Mesothelial cell of epicardium (in vitro differentiated cells): ENCODE measurements at regions not wholly inside any gene's neighbourhood (a gene's known extent, or its start where the extent isn't known, plus 50 kb on each side); places are given as distances from the start of the nearest gene placed in this dataset.

Experiments
- DNase-seq, 2 experiments: peaks; one replicate each; pipeline ENCODE4 v3.0.0; 2021; ENCODE audit warnings: low spot score in 2 of 2; ENCODE audit not compliant: unreplicated experiment in 2 of 2
- H3K27ac Mint-ChIP-seq: 2 replicates; pipeline ENCODE4 v1.8.0; 2021; ENCODE audit warnings: mixed read lengths
- H3K27me3 Mint-ChIP-seq: 2 replicates; pipeline ENCODE4 v1.8.0; 2021; ENCODE audit warnings: low read depth, mixed read lengths
- H3K36me3 Mint-ChIP-seq: 2 replicates; pipeline ENCODE4 v1.8.0; 2021; ENCODE audit warnings: mixed read lengths
- H3K4me1 Mint-ChIP-seq: 2 replicates; pipeline ENCODE4 v1.8.0; 2021; ENCODE audit warnings: mixed read lengths
- H3K4me3 Mint-ChIP-seq: 2 replicates; pipeline ENCODE4 v1.8.0; 2021; ENCODE audit warnings: mild to moderate bottlenecking, moderate library complexity, mixed read lengths
- H3K9me3 Mint-ChIP-seq: 2 replicates; pipeline ENCODE4 v1.8.0; 2021; ENCODE audit warnings: mixed read lengths
- TF ChIP-seq, protein P1 (sequence below): fragments of 200-600 bp; sonication (generic); IDR thresholded peaks from one replicate; pipeline ENCODE4 v1.5.0; 2021; ENCODE audit warnings: antibody characterized with exemption; ENCODE audit not compliant: unreplicated experiment

DNA sequence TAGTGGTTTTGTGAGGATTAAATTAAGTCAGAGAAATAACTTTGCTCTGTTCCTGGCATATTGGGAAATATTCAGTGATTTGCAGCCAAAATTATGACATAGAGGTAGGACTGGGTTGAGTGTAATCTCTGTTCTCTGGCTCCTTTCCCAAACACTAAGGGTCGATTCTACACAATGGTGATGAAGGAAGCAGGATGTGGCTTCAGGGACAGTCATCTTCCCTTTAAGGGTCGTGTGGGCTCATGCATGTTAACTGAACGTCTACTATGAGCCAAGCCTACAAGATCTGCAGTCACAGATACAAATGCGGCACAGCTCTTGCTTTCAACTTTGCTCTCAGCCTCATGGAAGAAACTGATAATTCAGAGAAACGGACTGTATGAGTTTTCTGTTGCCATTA, 381.6 kb downstream of the VRK1 start:
- Mint-ChIP-seq H3K27ac (no peak overlapping the region), H3K27me3 (peaks cover 54% of the 10 kb centered on the region), H3K4me1 (no peaks in the 10 kb centered on the region), H3K4me3 (no peak overlapping the region), H3K9me3 (peaks cover 3% of the 10 kb centered on the region), H3K36me3 (no peaks in the 10 kb centered on the region)
- no peak for DNase-seq
- TF ChIP-seq, protein P1, sequence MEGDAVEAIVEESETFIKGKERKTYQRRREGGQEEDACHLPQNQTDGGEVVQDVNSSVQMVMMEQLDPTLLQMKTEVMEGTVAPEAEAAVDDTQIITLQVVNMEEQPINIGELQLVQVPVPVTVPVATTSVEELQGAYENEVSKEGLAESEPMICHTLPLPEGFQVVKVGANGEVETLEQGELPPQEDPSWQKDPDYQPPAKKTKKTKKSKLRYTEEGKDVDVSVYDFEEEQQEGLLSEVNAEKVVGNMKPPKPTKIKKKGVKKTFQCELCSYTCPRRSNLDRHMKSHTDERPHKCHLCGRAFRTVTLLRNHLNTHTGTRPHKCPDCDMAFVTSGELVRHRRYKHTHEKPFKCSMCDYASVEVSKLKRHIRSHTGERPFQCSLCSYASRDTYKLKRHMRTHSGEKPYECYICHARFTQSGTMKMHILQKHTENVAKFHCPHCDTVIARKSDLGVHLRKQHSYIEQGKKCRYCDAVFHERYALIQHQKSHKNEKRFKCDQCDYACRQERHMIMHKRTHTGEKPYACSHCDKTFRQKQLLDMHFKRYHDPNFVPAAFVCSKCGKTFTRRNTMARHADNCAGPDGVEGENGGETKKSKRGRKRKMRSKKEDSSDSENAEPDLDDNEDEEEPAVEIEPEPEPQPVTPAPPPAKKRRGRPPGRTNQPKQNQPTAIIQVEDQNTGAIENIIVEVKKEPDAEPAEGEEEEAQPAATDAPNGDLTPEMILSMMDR = no peak

DNA sequence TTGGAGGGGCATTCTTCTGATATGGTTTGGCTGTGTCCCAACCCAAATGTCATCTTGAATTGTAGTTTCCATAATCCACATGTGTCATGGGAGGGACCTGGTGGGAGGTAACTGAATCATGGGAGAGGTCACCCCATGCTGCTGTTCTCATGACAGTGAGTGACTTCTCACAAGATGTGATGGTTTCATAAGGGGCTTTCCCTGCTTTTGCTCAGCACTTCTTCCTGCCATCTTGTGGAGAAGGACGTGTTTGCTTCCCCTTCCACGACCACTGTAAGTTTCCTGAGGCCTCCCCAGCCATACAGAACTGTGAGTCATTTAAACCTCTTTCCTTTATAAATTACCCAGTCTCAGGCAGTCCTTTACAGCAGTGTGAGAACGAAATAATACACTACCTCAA, 382.4 kb downstream of the VRK1 start:
- Mint-ChIP-seq H3K9me3 (peaks cover 3% of the 10 kb centered on the region), H3K27ac (no peak overlapping the region), H3K4me1 (no peaks in the 10 kb centered on the region), H3K4me3 (no peak overlapping the region), H3K36me3 (no peaks in the 10 kb centered on the region), H3K27me3 (peaks cover 52% of the 10 kb centered on the region)
- TF ChIP-seq, protein P1 = no peak
- DNase-seq = no peak

DNA sequence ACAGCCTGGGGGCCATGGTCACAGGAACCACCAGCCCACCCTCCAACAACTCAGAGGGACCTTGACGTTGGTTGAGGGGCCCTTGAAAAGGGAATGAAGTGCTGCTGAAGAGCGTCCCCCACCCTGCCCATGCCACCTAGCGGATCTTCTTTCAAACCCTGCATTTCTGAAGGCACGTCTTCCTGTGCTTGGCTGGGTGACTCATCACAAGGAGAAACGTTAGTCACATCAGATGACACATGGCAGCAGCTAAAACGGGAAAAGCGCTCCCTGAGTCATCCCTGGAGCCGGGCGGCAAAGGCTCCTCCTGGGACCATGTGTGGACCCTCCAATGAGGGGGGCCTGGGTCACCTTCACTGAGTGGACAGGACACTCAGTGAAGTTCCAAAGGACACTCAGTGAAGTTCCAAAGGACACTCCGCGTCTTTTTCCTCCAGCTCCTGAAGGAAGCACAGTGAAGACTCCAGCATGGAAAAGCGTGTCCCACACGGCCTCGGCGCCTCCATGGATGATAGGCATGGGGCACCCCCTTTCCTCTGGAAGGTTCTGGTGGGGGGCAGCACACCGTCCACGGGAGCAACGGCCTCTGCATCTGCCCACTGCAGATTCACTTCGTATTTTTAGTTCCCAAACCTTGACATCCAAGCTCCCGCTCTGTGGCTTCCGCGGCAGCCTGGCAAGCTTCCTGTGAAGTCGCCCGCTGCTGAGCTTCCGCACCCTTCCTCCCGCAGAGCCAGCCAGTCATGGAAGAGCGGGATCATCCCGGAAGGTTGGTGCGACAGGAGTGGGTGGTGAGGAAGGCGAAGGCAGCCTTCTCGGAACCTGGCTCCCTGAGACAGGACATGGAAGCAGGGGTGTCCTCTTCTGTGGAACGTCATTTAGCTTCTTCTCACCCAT, 383.4 kb downstream of the VRK1 start:
- Mint-ChIP-seq H3K4me1 (no peaks in the 10 kb centered on the region), H3K27ac (no peak overlapping the region), H3K9me3 (peaks cover 3% of the 10 kb centered on the region), H3K4me3 (no peak overlapping the region), H3K36me3 (no peaks in the 10 kb centered on the region), H3K27me3 (peaks cover 57% of the 10 kb centered on the region)
- TF ChIP-seq, protein P1 = no peak
- no peak for DNase-seq

DNA sequence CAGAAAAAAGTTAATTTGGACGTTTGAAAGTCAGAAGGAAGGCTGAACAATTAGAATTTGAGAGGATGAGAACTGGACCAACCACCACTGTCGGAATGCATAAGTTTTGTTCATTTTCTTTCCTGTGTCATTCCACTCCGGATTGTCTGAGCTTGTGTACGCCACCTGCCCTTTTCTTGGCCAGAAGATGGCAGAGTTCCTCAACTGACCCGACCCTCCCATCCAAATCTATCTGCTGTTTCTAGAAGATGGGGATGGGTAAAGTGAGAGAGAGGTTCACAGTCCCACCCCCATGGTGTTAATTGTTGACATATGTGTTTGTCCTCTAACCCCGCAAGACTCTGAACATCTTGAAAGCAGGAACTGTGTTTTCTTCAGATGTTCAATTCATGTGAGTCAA, 388.0 kb downstream of the VRK1 start:
- Mint-ChIP-seq H3K36me3 (no peaks in the 10 kb centered on the region), H3K4me1 (no peaks in the 10 kb centered on the region), H3K27me3 (peaks cover 46% of the 10 kb centered on the region), H3K4me3 (no peak overlapping the region), H3K27ac (no peak overlapping the region), H3K9me3 (peaks cover 3% of the 10 kb centered on the region)
- DNase-seq = no peak
- TF ChIP-seq, protein P1 = no peak

DNA sequence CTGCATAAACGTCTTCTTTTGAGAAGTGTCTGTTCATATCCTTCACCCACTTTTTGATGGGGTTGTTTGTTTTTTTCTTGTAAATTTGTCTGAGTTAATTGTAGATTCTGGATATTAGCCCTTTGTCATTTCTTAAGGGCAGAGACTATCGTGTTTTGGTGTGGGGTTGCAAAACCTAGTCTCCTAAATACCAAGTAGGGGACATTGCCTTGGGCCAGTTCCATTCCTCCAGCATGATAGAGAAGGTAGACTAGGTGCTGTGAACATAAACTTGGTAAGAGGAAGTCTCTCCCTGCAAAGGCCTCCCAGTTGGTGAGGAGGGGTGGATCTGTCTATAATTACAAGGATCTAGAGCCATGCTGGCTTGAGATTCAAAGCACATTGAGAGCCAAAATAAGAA, 390.7 kb downstream of the VRK1 start:
- TF ChIP-seq, protein P1 = no peak
- no peak overlapping the region for H3K4me3 Mint-ChIP-seq
- H3K36me3 Mint-ChIP-seq = no peaks in the 10 kb centered on the region
- no peaks in the 10 kb centered on the region for H3K4me1 Mint-ChIP-seq
- H3K9me3 Mint-ChIP-seq = peaks cover 10% of the 10 kb centered on the region
- H3K27me3 Mint-ChIP-seq = peaks cover 51% of the 10 kb centered on the region
- DNase-seq = no peak
- H3K27ac Mint-ChIP-seq = no peak overlapping the region
